Caco-2 (cell line): ENCODE measurements at regions not wholly inside any gene's neighbourhood (a gene's known extent, or its start where the extent isn't known, plus 50 kb on each side); places are given as distances from the start of the nearest gene placed in this dataset.

ENCODE experiments used
- BruUV-seq: library from RNA; stranded (reverse); fragments of 400-500 nt; replicated peaks from 2 replicates; lab custom pipeline; 2021; lab: Mats Ljungman, UMichigan
- CTCF ChIA-PET: fragments of 300-600 bp; sonication (Branson Sonifier 250); formaldehyde crosslinking; loops from one replicate; lab custom pipeline; 2022; ENCODE audit warnings: antibody characterized with exemption; lab: Charles Lee
- POLR2A ChIA-PET: fragments of 300-600 bp; sonication (Branson Sonifier 250); formaldehyde crosslinking; loops from one replicate; lab custom pipeline; 2022; ENCODE audit warnings: antibody characterized with exemption; lab: Charles Lee
- DNase-seq, 2 experiments: peaks; one replicate each; pipeline versions ENCODE4 v3.0.0 to v3.0.0-alpha.2; 2020 to 2022
- H3K27me3 ChIP-seq: replicated peaks from 2 replicates; pipeline ENCODE4 v1.6.0; 2011; ENCODE audit warnings: low read length; ENCODE audit not compliant: control insufficient read depth, insufficient read depth
- H3K36me3 ChIP-seq: 2 replicates; pipeline ENCODE4 v1.5.1; 2011; ENCODE audit warnings: low read length; ENCODE audit not compliant: control insufficient read depth, insufficient read depth
- H3K4me1 ChIP-seq: fragments of 250-450 bp; sonication (Bioruptor Pico); 2 replicates; pipeline ENCODE4 v1.5.1; 2020; ENCODE audit warnings: mild to moderate bottlenecking
- H3K4me3 ChIP-seq: 2 replicates; pipeline ENCODE4 v1.5.1; 2011; ENCODE audit warnings: low read depth, mild to moderate bottlenecking, control low read depth, low read length
- H3K9me3 ChIP-seq: fragments of 250-450 bp; sonication (Bioruptor Pico); 2 replicates; pipeline ENCODE4 v1.5.1; 2020; ENCODE audit warnings: mild to moderate bottlenecking, moderate library complexity
- H3K27ac Mint-ChIP-seq: one replicate; pipeline ENCODE4 v1.8.0; 2022; ENCODE audit warnings: mixed read lengths; ENCODE audit not compliant: unreplicated experiment
- H3K27me3 Mint-ChIP-seq: one replicate; pipeline ENCODE4 v1.8.0; 2022; ENCODE audit warnings: mixed read lengths; ENCODE audit not compliant: insufficient read depth, unreplicated experiment
- H3K36me3 Mint-ChIP-seq: one replicate; pipeline ENCODE4 v1.8.0; 2022; ENCODE audit warnings: mild to moderate bottlenecking, mixed read lengths; ENCODE audit not compliant: insufficient read depth, unreplicated experiment
- H3K4me1 Mint-ChIP-seq: one replicate; pipeline ENCODE4 v1.8.0; 2022; ENCODE audit warnings: low read depth, mixed read lengths; ENCODE audit not compliant: unreplicated experiment
- H3K4me3 Mint-ChIP-seq: one replicate; pipeline ENCODE4 v1.8.0; 2022; ENCODE audit warnings: mild to moderate bottlenecking, moderate library complexity, mixed read lengths; ENCODE audit not compliant: unreplicated experiment
- H3K9me3 Mint-ChIP-seq: one replicate; pipeline ENCODE4 v1.8.0; 2022; ENCODE audit warnings: mixed read lengths; ENCODE audit not compliant: unreplicated experiment
- intact Hi-C: fragments of 100-400 bp; cut with micrococcal nuclease; formaldehyde crosslinking; loops from one replicate; pipeline ENCODE4 v1.10.0; 2022; ENCODE audit not compliant: unreplicated experiment
- TF ChIP-seq, protein P1 (sequence below), 2 experiments: fragments of 200-600 bp in 1 of 2; IDR thresholded peaks; 1 replicate in 1 of 2; 2 replicates in 1 of 2; pipeline versions ENCODE4 v1.5.1 to v1.8.0; 2011 to 2022; ENCODE audit warnings: antibody characterized with exemption in 1 of 2, control low read depth in 1 of 2, inconsistent platforms in 1 of 2, low read depth in 1 of 2, low read length in 1 of 2, mild to moderate bottlenecking in 1 of 2, moderate library complexity in 1 of 2; ENCODE audit not compliant: insufficient read depth in 1 of 2, severe bottlenecking in 1 of 2, unreplicated experiment in 1 of 2

DNA sequence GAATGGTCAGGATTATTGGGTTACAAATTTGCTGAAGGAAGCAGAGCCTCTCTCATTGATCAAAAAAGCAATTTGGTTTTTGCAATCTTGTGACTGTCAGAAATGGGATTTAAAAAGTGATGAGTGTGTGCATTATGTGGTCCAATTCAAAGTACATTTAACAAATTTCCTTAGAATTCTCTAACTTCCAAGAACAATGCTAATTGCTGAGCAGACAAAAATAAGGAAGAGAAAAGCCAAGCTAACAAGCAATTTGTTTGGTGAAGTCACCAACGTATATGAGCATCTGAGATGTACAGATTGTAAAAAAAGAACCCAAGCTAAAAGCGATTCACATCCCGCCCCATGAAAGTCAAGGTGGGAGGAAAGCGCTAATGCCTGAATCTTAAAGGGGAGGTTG, 1643.9 kb downstream of the CDH8 start:
- Mint-ChIP-seq H3K4me3 (no peak overlapping the region), H3K27ac (no peak overlapping the region), H3K27me3 (peaks cover 2% of the 10 kb centered on the region), H3K9me3 (no peaks in the 10 kb centered on the region), H3K36me3 (no peaks in the 10 kb centered on the region), H3K4me1 (no peaks in the 10 kb centered on the region)
- Histone ChIP-seq H3K27me3 (no peaks in the 10 kb centered on the region), H3K36me3 (no peaks in the 10 kb centered on the region), H3K4me1 (no peaks in the 10 kb centered on the region), H3K4me3 (no peak overlapping the region), H3K9me3 (no peaks in the 10 kb centered on the region)
- BruUV-seq, result no TSS peak
- TF ChIP-seq, protein P1, sequence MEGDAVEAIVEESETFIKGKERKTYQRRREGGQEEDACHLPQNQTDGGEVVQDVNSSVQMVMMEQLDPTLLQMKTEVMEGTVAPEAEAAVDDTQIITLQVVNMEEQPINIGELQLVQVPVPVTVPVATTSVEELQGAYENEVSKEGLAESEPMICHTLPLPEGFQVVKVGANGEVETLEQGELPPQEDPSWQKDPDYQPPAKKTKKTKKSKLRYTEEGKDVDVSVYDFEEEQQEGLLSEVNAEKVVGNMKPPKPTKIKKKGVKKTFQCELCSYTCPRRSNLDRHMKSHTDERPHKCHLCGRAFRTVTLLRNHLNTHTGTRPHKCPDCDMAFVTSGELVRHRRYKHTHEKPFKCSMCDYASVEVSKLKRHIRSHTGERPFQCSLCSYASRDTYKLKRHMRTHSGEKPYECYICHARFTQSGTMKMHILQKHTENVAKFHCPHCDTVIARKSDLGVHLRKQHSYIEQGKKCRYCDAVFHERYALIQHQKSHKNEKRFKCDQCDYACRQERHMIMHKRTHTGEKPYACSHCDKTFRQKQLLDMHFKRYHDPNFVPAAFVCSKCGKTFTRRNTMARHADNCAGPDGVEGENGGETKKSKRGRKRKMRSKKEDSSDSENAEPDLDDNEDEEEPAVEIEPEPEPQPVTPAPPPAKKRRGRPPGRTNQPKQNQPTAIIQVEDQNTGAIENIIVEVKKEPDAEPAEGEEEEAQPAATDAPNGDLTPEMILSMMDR (IDR thresholded peaks at IDR 0.05; ENCODE audit: insufficient read depth in 1 of 2, low read depth in 1 of 2, low read length in 1 of 2, severe bottlenecking in 1 of 2, unreplicated experiment in 1 of 2), result no peak
- ChIA-PET POLR2A (no interaction called here), CTCF (no interaction called here)
- no peak for DNase-seq
- intact Hi-C loops, result no loop called here

DNA sequence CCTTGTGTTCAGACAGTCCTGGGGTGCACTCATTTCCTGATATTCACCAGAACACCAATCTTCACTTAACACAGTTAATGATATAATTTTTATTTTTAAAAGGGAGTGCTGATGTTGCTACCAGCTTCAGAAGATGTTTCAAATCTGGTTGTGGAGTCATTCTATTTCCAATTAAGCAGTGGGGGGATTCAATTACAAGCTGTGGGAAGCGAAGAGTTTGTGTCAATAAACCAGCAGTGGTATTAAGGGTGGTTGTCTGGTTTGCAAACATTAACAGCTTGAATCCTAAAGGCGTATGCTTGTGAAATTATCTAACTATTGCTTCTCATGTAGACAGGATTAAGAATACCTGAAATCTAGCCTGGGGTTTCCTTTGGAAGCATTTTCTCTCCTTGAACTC, 1637.5 kb upstream of the GOT2 start:
- H3K36me3 ChIP-seq, result no peaks in the 10 kb centered on the region
- no TSS peak for BruUV-seq
- POLR2A ChIA-PET, result no interaction called here
- CTCF ChIA-PET, result no interaction called here
- H3K4me1 ChIP-seq, result no peaks in the 10 kb centered on the region
- no peaks in the 10 kb centered on the region for H3K27me3 ChIP-seq
- H3K4me3 ChIP-seq, result no peak overlapping the region
- intact Hi-C loops, result no loop called here
- TF ChIP-seq, protein P1 (IDR thresholded peaks at IDR 0.05; ENCODE audit: insufficient read depth in 1 of 2, low read depth in 1 of 2, low read length in 1 of 2, severe bottlenecking in 1 of 2, unreplicated experiment in 1 of 2), result no peak
- Mint-ChIP-seq H3K4me3 (no peak overlapping the region), H3K4me1 (peaks cover 7% of the 10 kb centered on the region), H3K9me3 (peaks cover 17% of the 10 kb centered on the region), H3K36me3 (no peaks in the 10 kb centered on the region), H3K27ac (no peak overlapping the region), H3K27me3 (no peaks in the 10 kb centered on the region)
- H3K9me3 ChIP-seq, result no peaks in the 10 kb centered on the region
- no peak for DNase-seq

DNA sequence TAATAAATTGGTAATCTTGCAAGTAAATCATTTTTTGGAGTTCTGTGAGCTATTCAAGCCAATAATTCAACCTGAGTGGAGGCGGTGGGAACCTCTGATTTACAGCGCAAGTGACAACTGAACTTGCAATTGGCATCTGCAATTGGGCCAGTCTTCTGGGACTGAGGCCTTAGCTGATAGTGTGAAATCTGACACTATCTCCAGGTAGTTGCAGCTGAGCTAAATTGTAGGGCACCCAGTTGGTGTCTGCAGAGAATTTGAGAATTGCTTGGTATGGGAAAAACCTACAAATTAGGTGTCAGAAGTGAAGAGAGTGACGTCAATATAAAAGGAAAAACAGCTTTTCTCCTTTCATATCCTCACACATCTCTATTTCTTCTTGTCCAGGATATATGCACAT, 1633.6 kb upstream of the GOT2 start:
- CTCF ChIA-PET, result no interaction called here
- Histone ChIP-seq H3K36me3 (no peaks in the 10 kb centered on the region), H3K4me3 (no peak overlapping the region), H3K9me3 (no peaks in the 10 kb centered on the region), H3K4me1 (no peaks in the 10 kb centered on the region), H3K27me3 (no peaks in the 10 kb centered on the region)
- Mint-ChIP-seq H3K36me3 (no peaks in the 10 kb centered on the region), H3K27ac (no peak overlapping the region), H3K27me3 (no peaks in the 10 kb centered on the region), H3K4me1 (no peaks in the 10 kb centered on the region), H3K4me3 (no peak overlapping the region), H3K9me3 (peaks cover 17% of the 10 kb centered on the region)
- TF ChIP-seq, protein P1 (IDR thresholded peaks at IDR 0.05; ENCODE audit: insufficient read depth in 1 of 2, low read depth in 1 of 2, low read length in 1 of 2, severe bottlenecking in 1 of 2, unreplicated experiment in 1 of 2), result no peak
- intact Hi-C loops, result no loop called here
- POLR2A ChIA-PET, result no interaction called here
- no peak for DNase-seq
- no TSS peak for BruUV-seq
